ENCODE measurements at regions not wholly inside any gene's neighbourhood (a gene's known extent, or its start where the extent isn't known, plus 50 kb on each side); places are given as distances from the start of the nearest gene placed in this dataset.

DNA sequence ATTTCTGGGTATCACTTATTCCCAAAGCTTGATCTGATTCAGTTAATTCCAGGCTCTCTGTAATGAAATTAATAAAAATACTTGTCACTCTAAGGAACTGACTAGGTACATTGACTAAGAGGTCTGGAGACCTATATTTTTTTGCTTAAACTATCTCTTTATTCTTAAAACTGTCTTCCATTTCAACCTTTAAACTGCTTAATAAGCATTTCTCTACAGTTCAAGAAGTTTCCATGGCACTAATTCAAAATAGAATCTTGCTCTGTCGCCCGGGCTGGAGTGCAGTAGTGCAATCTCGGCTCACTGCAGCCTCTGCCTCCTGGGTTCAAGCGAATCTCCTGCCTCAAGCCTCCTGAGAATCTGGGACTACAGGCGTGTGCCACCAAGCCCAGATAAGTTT is 117.4 kb downstream of the MTPAP start:
- no peaks in the 10 kb centered on the region for H3K27me3 ChIP-seq (ENCODE audit: insufficient read depth, low read length, poor library complexity, severe bottlenecking)
- H3K4me2 ChIP-seq (ENCODE audit: low read depth, low read length, poor library complexity, severe bottlenecking) = peak overlapping the region; percentile 56
- TF ChIP-seq EZH2phosphoT487 (IDR thresholded peaks at IDR 0.05; ENCODE audit: borderline replicate concordance) = no peak
- TF ChIP-seq, protein P1, sequence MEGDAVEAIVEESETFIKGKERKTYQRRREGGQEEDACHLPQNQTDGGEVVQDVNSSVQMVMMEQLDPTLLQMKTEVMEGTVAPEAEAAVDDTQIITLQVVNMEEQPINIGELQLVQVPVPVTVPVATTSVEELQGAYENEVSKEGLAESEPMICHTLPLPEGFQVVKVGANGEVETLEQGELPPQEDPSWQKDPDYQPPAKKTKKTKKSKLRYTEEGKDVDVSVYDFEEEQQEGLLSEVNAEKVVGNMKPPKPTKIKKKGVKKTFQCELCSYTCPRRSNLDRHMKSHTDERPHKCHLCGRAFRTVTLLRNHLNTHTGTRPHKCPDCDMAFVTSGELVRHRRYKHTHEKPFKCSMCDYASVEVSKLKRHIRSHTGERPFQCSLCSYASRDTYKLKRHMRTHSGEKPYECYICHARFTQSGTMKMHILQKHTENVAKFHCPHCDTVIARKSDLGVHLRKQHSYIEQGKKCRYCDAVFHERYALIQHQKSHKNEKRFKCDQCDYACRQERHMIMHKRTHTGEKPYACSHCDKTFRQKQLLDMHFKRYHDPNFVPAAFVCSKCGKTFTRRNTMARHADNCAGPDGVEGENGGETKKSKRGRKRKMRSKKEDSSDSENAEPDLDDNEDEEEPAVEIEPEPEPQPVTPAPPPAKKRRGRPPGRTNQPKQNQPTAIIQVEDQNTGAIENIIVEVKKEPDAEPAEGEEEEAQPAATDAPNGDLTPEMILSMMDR (conservative IDR thresholded peaks at IDR 0.05; ENCODE audit: low read length) = no peak
- H3K36me3 ChIP-seq (ENCODE audit: insufficient read depth, low read length) = no peaks in the 10 kb centered on the region
- H3K4me1 ChIP-seq (ENCODE audit: insufficient read depth, low read length, poor library complexity, severe bottlenecking) = peaks cover 31% of the 10 kb centered on the region
- no peaks in the 10 kb centered on the region for H3K9me2 ChIP-seq (replicated peaks; ENCODE audit: low read depth, low read length)
- no peaks in the 10 kb centered on the region for H3F3A ChIP-seq (ENCODE audit: low read depth)
- H3K4me3 ChIP-seq (ENCODE audit: low read length, poor library complexity, severe bottlenecking) = peak overlapping the region; percentile 36
- no peaks in the 10 kb centered on the region for H3K9me3 ChIP-seq (ENCODE audit: insufficient read depth, low read depth, low read length)
- no peaks in the 10 kb centered on the region for H3K79me2 ChIP-seq (ENCODE audit: insufficient read depth, low read length)
- no peaks in the 10 kb centered on the region for H4K20me1 ChIP-seq (ENCODE audit: insufficient read depth, low read length, poor library complexity, severe bottlenecking)
- peak overlapping the region; percentile 86; the same call in 1 of the 2 replicates for H2AFZ ChIP-seq (ENCODE audit: low read length)
- peak overlapping the region; percentile 51 for H3K9ac ChIP-seq (ENCODE audit: low read depth, low read length, poor library complexity, severe bottlenecking)

DNA sequence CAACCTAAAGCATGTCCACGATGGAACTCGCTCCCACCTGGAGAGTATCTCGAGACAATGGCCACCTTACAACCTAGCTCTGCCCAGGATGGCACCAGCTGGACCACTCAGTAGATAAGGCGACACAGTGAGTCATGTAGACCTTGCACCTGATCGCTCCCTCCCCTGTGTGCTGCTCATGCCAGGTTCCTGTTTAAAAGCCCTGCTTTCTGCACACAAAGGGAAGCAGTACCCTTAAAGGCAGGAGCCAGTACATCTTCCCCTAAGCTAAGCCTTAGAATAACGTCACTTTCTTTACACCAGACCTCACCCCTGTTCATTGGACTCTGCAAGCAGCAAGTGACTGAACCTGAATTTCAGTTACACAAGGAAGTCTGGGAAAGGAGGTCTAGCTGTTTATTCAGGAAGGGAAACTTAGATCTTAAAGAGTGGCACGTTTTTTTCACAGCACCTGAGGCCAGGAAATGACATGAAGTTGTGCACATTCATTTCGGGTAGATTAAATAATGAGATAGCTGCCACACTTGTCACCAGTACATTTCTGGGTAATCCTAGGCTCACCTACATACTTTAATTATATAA is 117.9 kb downstream of the MTPAP start:
- Histone ChIP-seq H3F3A (ENCODE audit: low read depth) (no peaks in the 10 kb centered on the region), H3K27me3 (ENCODE audit: insufficient read depth, low read length, poor library complexity, severe bottlenecking) (no peaks in the 10 kb centered on the region), H3K36me3 (ENCODE audit: insufficient read depth, low read length) (no peaks in the 10 kb centered on the region), H3K9me3 (ENCODE audit: insufficient read depth, low read depth, low read length) (no peaks in the 10 kb centered on the region), H3K4me2 (ENCODE audit: low read depth, low read length, poor library complexity, severe bottlenecking) (peak overlapping the region; percentile 56), H4K20me1 (ENCODE audit: insufficient read depth, low read length, poor library complexity, severe bottlenecking) (no peaks in the 10 kb centered on the region), H3K9me2 (replicated peaks; ENCODE audit: low read depth, low read length) (no peaks in the 10 kb centered on the region), H3K9ac (ENCODE audit: low read depth, low read length, poor library complexity, severe bottlenecking) (peak overlapping the region; percentile 51), H3K4me3 (ENCODE audit: low read length, poor library complexity, severe bottlenecking) (peak overlapping the region; percentile 36), H2AFZ (ENCODE audit: low read length) (peak overlapping the region; percentile 86), H3K4me1 (ENCODE audit: insufficient read depth, low read length, poor library complexity, severe bottlenecking) (peaks cover 31% of the 10 kb centered on the region), H3K79me2 (ENCODE audit: insufficient read depth, low read length) (no peaks in the 10 kb centered on the region)
- no peak for TF ChIP-seq EZH2phosphoT487 (IDR thresholded peaks at IDR 0.05; ENCODE audit: borderline replicate concordance)
- TF ChIP-seq, protein P1 (conservative IDR thresholded peaks at IDR 0.05; ENCODE audit: low read length) = no peak

DNA sequence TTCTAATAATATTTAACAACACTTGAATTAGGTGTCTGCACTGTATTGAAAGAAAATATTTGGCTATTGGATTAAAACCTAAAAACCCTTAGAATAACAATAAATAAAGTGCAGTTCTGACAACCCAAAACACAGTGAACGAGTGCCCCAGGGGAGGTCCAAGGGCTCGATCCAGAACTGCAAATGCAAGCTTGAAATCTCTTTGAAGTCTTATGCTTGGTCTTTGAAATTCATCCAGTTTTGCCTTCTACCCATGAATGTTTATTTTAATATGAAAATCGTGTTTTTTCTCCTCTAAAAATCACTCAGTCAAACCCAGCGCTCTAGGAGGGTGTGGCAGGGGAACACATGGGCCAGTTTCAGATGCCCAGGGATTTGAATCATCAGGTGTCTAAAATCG is 119.5 kb downstream of the MTPAP start:
- no peaks in the 10 kb centered on the region for H3K9me3 ChIP-seq (ENCODE audit: insufficient read depth, low read depth, low read length)
- H3K9ac ChIP-seq (ENCODE audit: low read depth, low read length, poor library complexity, severe bottlenecking) = no peak overlapping the region
- no peaks in the 10 kb centered on the region for H4K20me1 ChIP-seq (ENCODE audit: insufficient read depth, low read length, poor library complexity, severe bottlenecking)
- H3K4me1 ChIP-seq (ENCODE audit: insufficient read depth, low read length, poor library complexity, severe bottlenecking) = peaks cover 31% of the 10 kb centered on the region
- H3K36me3 ChIP-seq (ENCODE audit: insufficient read depth, low read length) = no peaks in the 10 kb centered on the region
- H3K79me2 ChIP-seq (ENCODE audit: insufficient read depth, low read length) = no peaks in the 10 kb centered on the region
- H3F3A ChIP-seq (ENCODE audit: low read depth) = no peaks in the 10 kb centered on the region
- no peak overlapping the region for H2AFZ ChIP-seq (ENCODE audit: low read length)
- TF ChIP-seq, protein P1 (conservative IDR thresholded peaks at IDR 0.05; ENCODE audit: low read length) = no peak
- no peak for TF ChIP-seq EZH2phosphoT487 (IDR thresholded peaks at IDR 0.05; ENCODE audit: borderline replicate concordance)
- no peaks in the 10 kb centered on the region for H3K27me3 ChIP-seq (ENCODE audit: insufficient read depth, low read length, poor library complexity, severe bottlenecking)
- H3K4me2 ChIP-seq (ENCODE audit: low read depth, low read length, poor library complexity, severe bottlenecking) = no peak overlapping the region
- no peak overlapping the region for H3K4me3 ChIP-seq (ENCODE audit: low read length, poor library complexity, severe bottlenecking)
- H3K9me2 ChIP-seq (replicated peaks; ENCODE audit: low read depth, low read length) = no peaks in the 10 kb centered on the region

Measured in Loucy (cell line).